ENCODE measurements at regions not wholly inside any gene's neighbourhood (a gene's known extent, or its start where the extent isn't known, plus 50 kb on each side); places are given as distances from the start of the nearest gene placed in this dataset.
"Not testable (repeated sequence)": the region's sequence is repeated elsewhere in the genome, so short reads cannot be mapped to it uniquely, and the experiment has no call there.

GRCh38 chr7:115289971-115290370 lies 368.1 kb downstream of the MDFIC start:
- Histone ChIP-seq H3K4me2 (ENCODE audit: low read length) (no peak overlapping the region), H3K79me2 (ENCODE audit: insufficient read depth, low read depth, low read length) (no peaks in the 10 kb centered on the region), H3K27ac (ENCODE audit: low read depth, low read length, poor library complexity, severe bottlenecking) (no peak overlapping the region), H3K9me2 (ENCODE audit: insufficient read depth, low read length) (no peaks in the 10 kb centered on the region), H3K4me1 (ENCODE audit: insufficient read depth, low read length, poor library complexity, severe bottlenecking) (no peaks in the 10 kb centered on the region), H4K20me1 (ENCODE audit: insufficient read depth, low read length) (no peaks in the 10 kb centered on the region), H3K36me3 (ENCODE audit: insufficient read depth, low read length) (no peaks in the 10 kb centered on the region), H3K4me3 (ENCODE audit: low read depth, low read length, poor library complexity, severe bottlenecking) (no peak overlapping the region), H2AFZ (ENCODE audit: low read length) (no peak overlapping the region), H3K9me3 (ENCODE audit: low read length) (no peaks in the 10 kb centered on the region)
- ChIA-PET POLR2A (no interaction called here), CTCF (ENCODE audit: unreplicated experiment) (no interaction called here)
- BruUV-seq (replicated peaks), result no TSS peak
- TF ChIP-seq EZH2phosphoT487 (IDR thresholded peaks at IDR 0.05; ENCODE audit: borderline replicate concordance, low read depth, low read length) (no peak), CTCF (conservative IDR thresholded peaks at IDR 0.05; ENCODE audit: low read length) (no peak)
- intact Hi-C loops (cut with micrococcal nuclease; ENCODE audit: unreplicated experiment), result no loop called here
- no peak for DNase-seq (ENCODE audit: low spot score)

GRCh38 chr7:115276791-115277190 lies 354.9 kb downstream of the MDFIC start:
- H4K20me1 ChIP-seq (ENCODE audit: insufficient read depth, low read length), result no peaks in the 10 kb centered on the region
- H3K36me3 ChIP-seq (ENCODE audit: insufficient read depth, low read length), result no peaks in the 10 kb centered on the region
- ChIA-PET POLR2A (no interaction called here), CTCF (ENCODE audit: unreplicated experiment) (no interaction called here)
- H3K9me2 ChIP-seq (ENCODE audit: insufficient read depth, low read length), result no peaks in the 10 kb centered on the region
- H3K4me2 ChIP-seq (ENCODE audit: low read length), result no peak overlapping the region
- TF ChIP-seq CTCF (conservative IDR thresholded peaks at IDR 0.05; ENCODE audit: low read length) (no peak), EZH2phosphoT487 (IDR thresholded peaks at IDR 0.05; ENCODE audit: borderline replicate concordance, low read depth, low read length) (no peak)
- DNase-seq (ENCODE audit: low spot score), result no peak
- no peaks in the 10 kb centered on the region for H3K4me1 ChIP-seq (ENCODE audit: insufficient read depth, low read length, poor library complexity, severe bottlenecking)
- intact Hi-C loops (cut with micrococcal nuclease; ENCODE audit: unreplicated experiment), result no loop called here
- H3K79me2 ChIP-seq (ENCODE audit: insufficient read depth, low read depth, low read length), result no peaks in the 10 kb centered on the region
- no peak overlapping the region for H2AFZ ChIP-seq (ENCODE audit: low read length)
- BruUV-seq (replicated peaks), result no TSS peak
- H3K4me3 ChIP-seq (ENCODE audit: low read depth, low read length, poor library complexity, severe bottlenecking), result no peak overlapping the region
- no peaks in the 10 kb centered on the region for H3K9me3 ChIP-seq (ENCODE audit: low read length)
- no peak overlapping the region for H3K27ac ChIP-seq (ENCODE audit: low read depth, low read length, poor library complexity, severe bottlenecking)

GRCh38 chr7:115273855-115274254 lies 352.0 kb downstream of the MDFIC start:
- intact Hi-C loops (cut with micrococcal nuclease; ENCODE audit: unreplicated experiment); H3K36me3 ChIP-seq (ENCODE audit: insufficient read depth, low read length); H3K9me2 ChIP-seq (ENCODE audit: insufficient read depth, low read length); H2AFZ ChIP-seq (ENCODE audit: low read length); H3K79me2 ChIP-seq (ENCODE audit: insufficient read depth, low read depth, low read length); H3K4me1 ChIP-seq (ENCODE audit: insufficient read depth, low read length, poor library complexity, severe bottlenecking); DNase-seq (ENCODE audit: low spot score); CTCF ChIA-PET (ENCODE audit: unreplicated experiment); BruUV-seq (replicated peaks); H4K20me1 ChIP-seq (ENCODE audit: insufficient read depth, low read length); H3K4me2 ChIP-seq (ENCODE audit: low read length); H3K4me3 ChIP-seq (ENCODE audit: low read depth, low read length, poor library complexity, severe bottlenecking); H3K27ac ChIP-seq (ENCODE audit: low read depth, low read length, poor library complexity, severe bottlenecking); H3K9me3 ChIP-seq (ENCODE audit: low read length): not testable (repeated sequence)
- POLR2A ChIA-PET, result interaction anchor here (0.5 kb wide), 1 partner anchor 760 kb away, joined by 3 read pairs; no protein-coding TSS in a partner anchor
